ENCODE measurements at regions not wholly inside any gene's neighbourhood (a gene's known extent, or its start where the extent isn't known, plus 50 kb on each side); places are given as distances from the start of the nearest gene placed in this dataset.
"Not testable (repeated sequence)": the region's sequence is repeated elsewhere in the genome, so short reads cannot be mapped to it uniquely, and the experiment has no call there.

DNA sequence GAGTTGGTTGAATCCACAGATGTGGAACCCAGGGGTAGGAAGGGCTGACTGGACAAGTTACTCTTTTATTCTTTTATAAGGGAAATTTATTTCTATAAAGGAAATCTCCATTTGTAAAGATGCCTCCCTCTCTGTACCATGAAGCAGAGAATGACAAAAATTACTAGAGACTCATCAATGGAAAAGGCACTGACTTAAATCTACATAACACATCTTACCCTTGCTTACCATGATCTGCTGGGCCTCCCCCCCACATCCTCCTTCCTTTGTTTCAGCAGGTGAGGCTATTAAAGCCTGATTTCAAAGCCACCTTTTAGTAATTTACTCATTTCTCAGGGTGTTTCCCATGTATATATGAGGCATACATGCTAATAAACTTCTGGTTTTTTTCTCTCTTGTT, 130.2 kb upstream of the HDDC2 start:
- DNase-seq (ENCODE audit: low spot score): no peak

DNA sequence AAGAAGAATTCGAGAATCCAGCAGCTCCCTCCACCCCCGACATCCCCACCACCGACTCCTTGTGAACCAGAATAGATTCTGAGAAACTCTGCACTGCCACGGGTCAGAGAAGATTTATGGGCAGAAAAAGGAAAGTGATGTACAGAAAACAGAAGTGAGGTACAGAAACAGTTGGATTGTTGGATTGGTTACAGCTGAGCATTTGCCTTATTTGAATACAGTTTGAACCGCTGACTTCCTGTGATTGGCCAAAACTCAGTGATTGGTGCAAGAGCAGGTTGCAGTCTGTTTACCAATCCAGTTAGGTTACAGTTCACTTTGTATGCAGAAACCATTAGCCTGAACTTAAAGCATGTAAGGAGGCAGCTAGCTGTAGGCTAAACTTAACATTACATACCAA, 131.2 kb upstream of the HDDC2 start:
- DNase-seq (ENCODE audit: low spot score): no peak

DNA sequence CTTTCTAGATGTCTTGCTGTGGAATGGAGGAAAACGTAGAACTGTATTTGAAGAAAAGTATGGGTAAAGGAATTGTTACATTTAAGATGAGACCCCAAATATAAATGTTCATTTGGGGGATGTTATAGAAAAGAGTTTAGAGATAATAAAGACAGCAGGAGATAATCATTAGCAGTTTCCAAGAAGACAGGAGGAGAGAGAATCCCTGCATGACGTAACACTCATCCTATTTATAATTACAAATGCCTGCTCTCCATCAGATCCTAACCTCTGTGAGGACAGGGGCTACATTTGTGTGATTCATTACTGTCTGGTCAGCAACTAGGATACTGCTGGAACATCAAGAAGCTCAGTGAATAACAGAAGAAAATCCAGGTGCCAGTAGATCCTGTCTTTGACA, 133.0 kb upstream of the HDDC2 start:
- DNase-seq (ENCODE audit: low spot score): no peak

DNA sequence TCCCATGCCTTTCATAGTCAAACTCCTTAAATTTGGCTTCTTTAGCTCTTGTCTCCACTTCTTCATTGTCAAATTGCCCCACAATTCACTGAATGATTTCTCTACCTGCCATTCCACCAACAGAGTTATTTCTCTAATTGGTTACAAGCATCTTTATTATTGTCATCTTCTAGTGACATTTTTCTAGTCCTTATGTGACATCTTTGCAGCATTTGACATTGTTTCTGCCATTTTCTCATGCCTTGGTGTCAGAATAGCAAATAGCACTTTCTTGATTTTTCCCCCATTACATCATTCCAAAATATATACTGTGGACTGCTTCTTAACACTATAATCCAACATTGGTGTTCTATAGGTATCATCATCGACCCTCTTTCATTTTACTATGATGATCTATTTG, 137.7 kb upstream of the HDDC2 start:
- DNase-seq (ENCODE audit: low spot score): no peak

DNA sequence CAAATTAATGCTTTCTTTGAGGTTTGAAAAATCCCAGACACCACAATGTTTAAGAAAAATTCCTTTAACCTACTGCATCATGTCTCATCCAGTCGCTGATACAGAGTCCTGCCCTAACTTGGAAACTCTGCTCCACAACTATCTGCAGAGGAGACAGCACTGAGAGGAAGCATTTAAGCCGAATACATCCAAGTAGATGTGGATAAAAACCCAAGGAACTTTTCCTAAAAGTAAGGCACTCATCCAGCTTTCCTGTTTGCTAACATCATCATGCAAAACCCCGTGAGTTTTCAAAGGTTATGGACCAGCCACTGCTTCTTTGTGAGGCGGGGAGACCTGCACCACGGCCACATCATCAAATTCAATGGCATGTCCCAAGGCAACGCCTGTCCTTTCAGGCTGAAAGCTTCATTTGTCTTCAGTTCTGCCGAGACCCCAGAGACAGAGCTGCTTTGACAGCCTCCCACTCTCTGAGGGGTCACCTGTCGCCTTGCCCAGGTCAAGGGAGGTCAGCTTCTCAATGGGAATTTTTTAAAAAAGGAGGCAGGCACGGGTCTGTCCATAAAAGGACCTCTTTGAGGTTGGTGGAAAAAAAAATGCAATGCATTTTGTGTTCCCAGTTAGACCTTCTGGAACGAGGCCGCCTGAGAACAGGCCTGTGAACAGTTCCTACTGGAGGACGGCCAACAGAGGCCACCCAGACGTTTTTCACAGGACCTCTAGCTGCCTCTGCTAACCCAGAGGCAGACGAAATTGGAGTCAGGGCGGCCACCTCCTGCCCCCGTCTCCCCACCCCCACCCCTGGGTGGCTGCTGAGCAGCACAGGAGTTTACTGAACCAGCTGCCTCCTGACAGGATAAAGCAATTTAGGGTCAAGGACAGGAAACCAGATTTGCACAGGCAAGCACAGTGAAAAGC, 142.5 kb upstream of the HDDC2 start:
- no peak for DNase-seq (ENCODE audit: low spot score)

DNA sequence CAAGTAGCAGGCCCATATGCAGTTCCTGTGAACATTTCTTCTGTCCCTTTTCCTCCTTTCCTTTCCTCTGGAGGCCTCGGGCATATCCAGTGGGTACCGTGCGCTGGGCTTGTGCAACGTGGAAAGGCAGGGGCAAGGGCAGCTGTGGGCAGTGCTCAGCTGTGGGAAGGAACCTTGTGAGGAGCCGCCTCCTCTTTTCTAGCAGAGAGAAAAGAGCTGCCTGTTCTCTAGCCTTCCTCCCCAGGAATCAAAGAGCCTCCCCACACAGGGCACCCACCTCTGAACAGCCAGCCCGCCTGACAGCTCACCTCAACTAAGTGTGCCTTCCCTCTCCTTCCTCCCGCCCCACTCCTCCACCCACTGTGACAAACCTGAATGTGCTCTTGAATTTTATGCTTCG, 143.3 kb upstream of the HDDC2 start:
- DNase-seq (ENCODE audit: low spot score): no peak

DNA sequence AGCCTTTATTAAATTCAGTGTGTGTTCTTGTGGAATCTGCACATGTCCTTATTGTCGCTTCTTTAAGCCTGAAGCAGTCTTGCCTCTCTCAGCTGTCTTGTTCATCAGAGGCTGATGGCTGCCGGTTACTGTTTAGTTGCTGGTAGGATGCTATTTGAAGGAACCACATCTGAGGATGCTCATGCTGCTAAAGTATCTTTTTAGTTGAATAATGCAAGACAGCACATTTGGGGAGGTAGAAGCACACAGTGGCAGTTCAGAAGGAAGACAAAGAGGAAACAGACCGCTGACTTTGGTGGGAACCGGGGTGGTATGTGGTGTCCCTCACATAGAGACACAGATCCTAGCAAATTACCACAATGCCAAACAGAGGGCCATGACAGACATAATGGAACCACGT, 144.2 kb upstream of the HDDC2 start:
- no peak for DNase-seq (ENCODE audit: low spot score)

DNA sequence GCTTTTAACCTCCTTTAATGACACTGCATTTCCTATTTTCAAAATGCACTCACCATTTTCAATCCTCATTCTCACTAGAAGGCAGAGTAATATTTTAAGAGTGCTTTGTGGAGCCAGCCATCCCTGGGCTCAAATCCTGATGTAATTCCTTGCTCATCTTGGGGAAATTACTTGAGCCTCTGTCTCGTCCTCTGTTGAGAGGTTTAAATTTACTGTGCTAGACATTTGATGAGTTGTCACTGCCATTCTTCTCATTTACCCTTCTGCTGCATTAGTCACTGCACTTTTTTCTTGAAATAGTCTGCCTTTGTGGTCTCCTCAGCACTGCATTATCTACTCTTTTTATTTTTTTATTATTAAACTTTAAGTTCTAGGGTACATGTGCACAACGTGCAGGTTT, 150.0 kb upstream of the HDDC2 start:
- DNase-seq (ENCODE audit: low spot score): no peak

DNA sequence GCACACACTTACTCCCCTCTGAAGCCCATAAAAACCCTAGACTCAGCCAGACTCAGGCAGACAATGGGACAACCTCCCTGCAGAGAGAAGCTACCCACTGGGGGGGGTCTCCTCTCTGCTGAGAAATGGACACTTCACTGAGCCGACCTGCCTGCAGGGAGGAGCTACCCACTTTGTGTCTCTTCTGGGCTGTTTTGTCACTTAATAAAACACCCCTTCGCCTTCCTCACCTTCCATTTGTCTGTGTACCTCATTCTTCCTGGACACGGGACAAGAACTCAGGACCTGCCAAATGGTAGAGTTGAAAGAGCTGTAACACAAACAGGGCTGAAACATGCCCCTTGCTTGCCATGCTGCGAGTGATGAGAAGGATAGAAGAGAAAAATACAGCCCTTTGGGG, 151.7 kb upstream of the HDDC2 start:
- DNase-seq (ENCODE audit: low spot score): no peak

DNA sequence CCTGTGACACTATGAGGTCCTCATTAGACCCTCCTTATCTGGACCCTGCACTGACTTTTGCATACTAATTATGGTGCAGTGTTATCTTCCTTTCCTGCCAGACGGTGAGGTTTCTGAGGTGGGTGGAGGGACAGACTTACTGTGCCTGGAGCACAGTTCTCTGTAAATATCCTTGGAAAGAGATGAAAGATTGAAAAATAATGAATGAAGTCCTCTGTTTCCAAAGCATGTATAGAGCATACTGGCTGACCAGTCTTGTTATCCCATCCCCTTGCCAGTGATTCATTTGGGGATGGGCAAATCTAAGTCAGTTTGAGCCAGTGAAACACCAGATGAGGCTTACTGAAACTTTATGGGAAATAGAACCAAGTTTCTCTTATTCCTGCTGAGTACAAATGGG, 152.6 kb upstream of the HDDC2 start:
- DNase-seq (ENCODE audit: low spot score): no peak

DNA sequence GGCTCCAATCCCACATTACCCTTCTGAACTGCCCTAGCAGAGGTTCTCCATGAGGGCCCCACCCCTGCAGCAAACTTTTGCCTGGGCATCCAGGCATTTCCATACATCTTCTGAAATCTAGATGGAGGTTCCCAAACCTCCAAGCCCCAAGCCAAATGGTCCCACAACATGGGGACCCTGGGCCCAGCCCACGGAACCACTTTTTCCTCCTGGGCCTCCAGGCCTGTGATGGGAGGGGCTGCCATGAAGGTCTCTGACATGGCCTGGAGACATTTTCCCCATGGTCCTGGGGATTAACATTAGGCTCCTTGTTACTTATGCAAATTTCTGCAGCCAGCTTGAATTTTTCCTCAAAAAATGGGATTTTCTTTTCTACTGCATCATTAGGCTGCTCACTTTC, 156.7 kb upstream of the HDDC2 start:
- not testable (repeated sequence) for DNase-seq (ENCODE audit: low spot score)

DNA sequence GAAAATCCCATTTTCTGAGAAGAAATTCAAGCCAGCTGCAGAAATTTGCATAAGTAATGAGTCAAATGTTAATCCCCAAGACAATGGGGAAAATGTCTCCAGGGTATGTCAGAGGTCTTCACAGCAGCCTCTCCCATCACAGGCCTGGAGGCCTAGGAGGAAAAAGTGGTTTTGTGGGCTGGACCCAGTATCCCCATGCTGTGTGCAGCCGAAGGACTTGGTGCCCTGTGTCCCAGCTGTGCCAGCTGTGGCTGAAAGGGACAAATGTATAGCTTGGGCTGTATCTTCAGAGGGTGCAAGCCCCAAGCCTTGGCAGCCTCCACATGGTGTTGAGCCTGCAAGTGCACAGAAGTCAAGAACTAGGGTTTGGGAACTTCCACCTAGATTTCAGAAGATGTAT, 163.6 kb upstream of the HDDC2 start:
- DNase-seq (ENCODE audit: low spot score): not testable (repeated sequence)

DNA sequence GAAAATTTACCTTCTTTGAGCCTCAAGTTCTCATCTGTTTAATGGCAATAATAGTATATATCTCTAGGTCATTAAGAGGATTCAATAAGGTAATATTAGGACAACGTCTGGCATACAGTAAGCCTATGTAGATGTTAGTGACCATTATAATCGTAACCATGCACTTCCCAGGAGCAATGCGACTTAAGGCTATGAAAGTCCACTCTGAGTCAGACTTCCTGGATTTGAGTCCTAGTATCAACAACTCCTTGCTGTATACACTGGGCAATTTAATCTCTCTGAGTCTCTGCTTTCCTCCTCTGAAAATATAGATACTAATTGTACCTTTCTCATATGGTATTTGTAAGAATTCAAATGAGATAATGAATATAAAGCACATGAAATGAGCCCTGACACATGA, 168.1 kb upstream of the HDDC2 start:
- DNase-seq (ENCODE audit: low spot score): no peak

DNA sequence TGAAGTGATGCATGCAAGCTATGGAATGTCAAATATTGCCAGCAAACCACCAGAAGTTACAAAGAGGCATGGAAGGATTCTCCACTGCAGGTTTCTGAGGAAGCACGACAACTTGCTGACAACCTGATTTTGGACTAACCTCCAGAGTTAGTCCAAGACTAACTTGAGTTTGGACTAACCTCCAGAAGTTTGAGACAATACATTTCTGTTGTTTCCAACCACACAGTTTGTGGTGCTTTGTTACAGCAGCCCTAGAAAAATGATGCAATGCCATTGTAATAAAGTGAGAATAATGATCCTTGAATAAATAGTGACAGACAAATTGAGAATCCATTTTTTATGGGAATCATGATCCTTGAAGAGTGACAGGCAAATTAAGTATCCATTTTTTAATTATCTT, 169.9 kb upstream of the HDDC2 start:
- DNase-seq (ENCODE audit: low spot score): no peak

DNA sequence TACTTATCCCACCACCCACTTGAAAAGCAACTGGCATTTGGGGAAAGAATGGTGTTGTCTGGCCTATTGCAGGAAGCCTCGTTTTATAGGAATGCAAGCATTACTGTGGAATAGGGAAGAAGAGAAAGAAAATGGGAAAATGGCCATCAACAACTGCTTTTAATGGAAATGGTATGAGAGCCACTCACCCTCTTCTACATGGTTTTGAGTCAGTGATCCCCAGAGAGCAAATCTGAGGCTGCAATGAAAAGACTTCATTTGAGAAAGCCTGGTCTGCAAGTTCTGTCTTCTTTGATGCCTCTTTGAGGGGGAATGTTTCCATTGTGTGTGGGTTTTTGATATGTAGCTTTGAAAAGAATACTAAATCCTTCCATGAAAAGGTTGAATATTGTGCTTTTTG, 172.3 kb upstream of the HDDC2 start:
- no peak for DNase-seq (ENCODE audit: low spot score)

DNA sequence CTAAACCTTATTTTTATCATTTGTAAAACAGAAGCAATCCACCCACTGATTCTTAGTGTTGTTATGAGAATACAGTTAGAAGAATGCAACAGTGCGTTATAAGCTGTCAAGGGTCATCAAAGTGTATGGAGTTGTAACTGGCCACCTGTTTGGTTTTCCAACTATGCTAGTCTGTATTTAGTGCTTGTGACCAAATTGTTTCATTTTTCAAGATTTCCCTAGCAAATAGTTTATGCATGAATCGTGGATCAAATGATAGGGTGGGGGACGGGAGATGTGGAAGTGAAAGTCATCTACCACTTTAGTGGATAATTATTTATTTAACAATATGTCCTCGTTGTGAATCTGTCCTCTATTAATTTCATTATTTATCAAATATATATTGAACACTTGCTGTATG, 175.4 kb upstream of the HDDC2 start:
- DNase-seq (ENCODE audit: low spot score): no peak

DNA sequence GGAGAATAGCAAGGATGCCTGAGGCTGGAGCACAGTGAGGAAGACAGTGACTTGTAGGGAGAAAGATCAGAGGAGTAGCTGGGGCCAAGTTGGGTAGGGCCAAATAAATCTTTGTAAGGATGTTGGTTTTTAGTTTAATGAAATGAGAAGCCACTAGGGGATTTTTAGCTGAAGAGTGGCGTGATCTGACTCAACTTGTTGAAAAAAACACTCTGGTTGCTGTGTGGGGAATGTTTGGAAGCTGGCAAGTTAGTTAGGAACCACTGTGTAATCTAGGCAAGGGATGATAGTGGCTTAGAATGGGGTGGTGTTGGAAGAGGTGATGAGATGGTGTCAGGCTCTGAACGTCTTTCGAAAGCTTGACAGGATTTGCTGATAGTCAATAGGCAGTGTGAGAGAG, 176.1 kb upstream of the HDDC2 start:
- DNase-seq (ENCODE audit: low spot score): no peak

DNA sequence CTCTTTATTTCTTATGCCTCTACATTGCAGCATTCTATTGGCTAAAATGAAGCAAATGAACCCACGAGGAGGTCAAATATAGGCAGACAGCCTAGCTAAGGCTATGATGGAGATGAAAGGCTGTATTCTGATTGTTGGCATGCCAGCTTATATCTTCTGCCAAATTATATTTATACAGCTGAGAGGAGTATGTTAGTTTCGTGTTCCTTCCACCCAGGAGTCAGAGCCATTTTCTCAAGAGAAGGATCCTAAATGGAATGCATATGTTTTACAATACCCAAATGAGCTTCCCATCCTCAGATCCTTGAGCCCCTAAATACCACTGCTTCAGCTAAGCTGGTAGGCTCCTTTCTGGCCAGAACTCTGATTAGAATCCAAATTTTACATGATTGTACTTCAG, 178.4 kb upstream of the HDDC2 start:
- no peak for DNase-seq (ENCODE audit: low spot score)

DNA sequence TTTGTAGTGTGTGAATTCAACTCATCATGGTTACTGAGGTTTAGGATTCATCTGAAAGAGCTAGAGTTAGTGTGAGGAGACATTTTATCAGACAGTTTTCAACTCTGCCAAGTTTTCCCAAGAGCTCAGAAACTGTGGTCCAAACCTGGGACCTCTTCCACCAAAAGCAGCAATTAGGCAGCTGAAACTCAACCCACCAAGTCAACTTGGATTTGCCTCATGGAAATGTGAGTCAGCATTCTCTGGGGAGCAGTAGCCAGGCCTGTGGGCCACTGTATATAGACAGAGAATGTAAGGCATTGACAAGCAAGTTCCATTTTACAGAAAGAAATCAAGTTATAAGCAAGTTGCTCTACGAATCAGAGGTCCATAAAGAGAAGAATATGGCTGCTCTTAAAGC, 178.8 kb upstream of the HDDC2 start:
- no peak for DNase-seq (ENCODE audit: low spot score)

DNA sequence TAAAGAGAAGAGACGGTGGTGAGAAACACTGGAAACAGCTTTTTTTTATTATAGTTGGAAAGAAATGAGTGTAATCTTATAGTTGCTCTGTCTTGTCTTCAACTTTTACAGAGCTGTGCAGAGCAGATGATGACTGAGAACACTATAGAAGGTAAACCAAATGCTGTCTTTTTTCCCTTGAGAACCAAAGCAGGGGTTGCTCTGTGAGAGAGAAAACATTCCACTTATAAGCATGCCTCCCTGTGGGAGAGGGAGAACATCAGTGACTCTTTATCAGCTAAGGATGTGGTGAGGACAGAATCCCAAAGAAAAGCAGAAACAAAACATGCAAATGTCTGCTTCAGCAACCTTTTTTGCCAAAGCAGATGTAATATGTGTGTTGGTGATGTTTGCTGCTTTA, 179.3 kb upstream of the HDDC2 start:
- no peak for DNase-seq (ENCODE audit: low spot score)

DNA sequence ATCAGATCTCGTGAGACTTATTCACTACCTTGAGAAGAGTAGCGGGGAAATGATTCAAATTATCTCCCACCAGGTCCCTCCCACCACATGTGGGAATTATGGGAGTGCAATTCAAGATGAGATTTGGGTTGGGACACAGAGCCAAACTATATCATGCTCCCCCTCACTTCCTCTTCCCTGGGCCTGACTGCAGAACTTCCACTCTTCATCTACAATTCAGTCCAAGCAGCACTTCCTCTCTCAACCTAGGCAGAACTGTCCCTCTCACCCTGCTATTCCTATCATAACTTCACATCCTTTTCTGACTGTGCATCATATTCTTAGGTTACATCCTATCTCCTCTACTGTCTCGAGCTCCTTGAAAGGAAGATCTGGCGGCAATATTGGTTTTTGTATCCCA, 184.0 kb upstream of the HDDC2 start:
- DNase-seq (ENCODE audit: low spot score): no peak

DNA sequence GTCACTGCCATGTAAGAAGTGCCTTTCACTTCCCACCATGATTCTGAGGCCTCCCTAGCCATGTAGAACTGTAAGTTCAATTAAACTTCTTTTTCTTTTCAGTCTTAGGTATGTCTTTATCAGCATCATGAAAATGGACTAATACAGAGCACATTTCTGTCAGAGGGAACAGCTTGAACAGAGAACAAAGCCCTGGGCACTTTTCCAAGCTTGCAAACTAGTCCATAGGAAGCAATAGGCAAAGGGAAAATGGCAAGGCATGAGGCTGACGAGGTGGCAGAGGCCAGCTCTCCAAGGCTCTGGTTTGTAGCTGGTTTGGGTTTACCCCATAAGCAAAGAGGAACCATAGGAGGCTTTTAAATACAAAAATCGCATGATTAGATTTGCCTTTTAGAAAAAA, 185.1 kb upstream of the HDDC2 start:
- DNase-seq (ENCODE audit: low spot score): no peak

DNA sequence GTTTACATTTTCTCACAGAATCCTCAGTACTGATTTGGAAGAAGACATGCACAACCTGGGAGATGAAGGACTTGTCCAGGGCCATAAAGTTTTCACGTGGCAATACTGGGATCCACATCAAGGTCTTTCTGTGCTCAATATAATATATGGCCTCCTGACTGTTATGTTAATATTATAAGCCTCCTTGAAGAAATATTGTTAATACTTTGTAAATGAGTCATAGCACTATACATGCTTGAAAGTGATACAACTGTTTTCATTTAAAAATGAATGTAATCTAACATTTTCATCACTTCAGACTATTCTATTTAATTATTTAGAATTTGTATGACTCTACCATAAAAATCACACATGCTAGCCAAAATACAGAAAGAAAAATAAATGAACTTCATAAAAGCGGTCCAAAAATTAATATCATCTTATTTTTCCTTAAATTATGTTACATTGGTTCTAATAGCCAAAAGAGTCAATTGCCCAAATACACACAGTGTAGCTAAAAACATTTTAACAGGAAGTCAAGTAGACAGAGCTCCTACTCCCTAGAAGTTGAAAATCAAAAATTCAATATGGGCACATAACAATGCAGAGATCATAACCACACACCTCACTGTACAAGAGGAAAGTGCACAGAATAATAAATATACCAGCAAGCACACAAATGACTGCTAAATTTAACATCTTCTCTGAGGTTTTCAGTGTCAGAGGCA, 188.0 kb upstream of the HDDC2 start:
- DNase-seq (ENCODE audit: low spot score): no peak
